ENCODE measurements at regions not wholly inside any gene's neighbourhood (a gene's known extent, or its start where the extent isn't known, plus 50 kb on each side); places are given as distances from the start of the nearest gene placed in this dataset.

DNA sequence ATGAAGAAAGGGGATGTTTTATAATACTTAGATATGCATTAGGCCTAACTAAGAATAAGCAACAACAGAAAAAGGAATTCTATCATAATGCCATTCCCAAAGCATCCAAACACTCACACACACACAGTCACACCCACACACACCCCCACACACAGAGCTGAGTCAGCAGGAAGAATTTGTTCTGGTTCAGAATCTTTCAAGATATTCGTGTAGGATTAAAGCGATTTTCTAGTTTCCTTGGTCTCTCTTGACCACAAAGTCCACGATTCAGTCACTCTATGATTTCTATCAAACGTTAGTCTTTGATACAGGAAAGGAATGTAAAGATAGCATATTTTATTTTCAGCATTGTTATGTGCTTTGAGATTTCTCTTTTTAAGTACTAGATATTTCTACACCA, 382.6 kb upstream of the DCN start:
- H3K27me3 ChIP-seq, result no peaks in the 10 kb centered on the region
- H3K36me3 ChIP-seq, result no peaks in the 10 kb centered on the region
- no peaks in the 10 kb centered on the region for H3K9me3 ChIP-seq
- H3K4me1 ChIP-seq, result no peaks in the 10 kb centered on the region; the same call in none of the 2 replicates
- H3K4me3 ChIP-seq (ENCODE audit: low read depth, low read length), result no peak overlapping the region
- no peak for DNase-seq
- TF ChIP-seq CTCF (IDR thresholded peaks at IDR 0.05; ENCODE audit: low read depth, low read length), result no peak

GRCh38 chr12:91563011-91563765, 380.6 kb upstream of the DCN start:
- Histone ChIP-seq H3K27me3 (no peaks in the 10 kb centered on the region), H3K4me3 (ENCODE audit: low read depth, low read length) (no peak overlapping the region), H3K9me3 (no peaks in the 10 kb centered on the region), H3K4me1 (no peaks in the 10 kb centered on the region; the same call in none of the 2 replicates), H3K36me3 (no peaks in the 10 kb centered on the region)
- no peak for TF ChIP-seq CTCF (IDR thresholded peaks at IDR 0.05; ENCODE audit: low read depth, low read length)
- DNase-seq, result no peak

DNA sequence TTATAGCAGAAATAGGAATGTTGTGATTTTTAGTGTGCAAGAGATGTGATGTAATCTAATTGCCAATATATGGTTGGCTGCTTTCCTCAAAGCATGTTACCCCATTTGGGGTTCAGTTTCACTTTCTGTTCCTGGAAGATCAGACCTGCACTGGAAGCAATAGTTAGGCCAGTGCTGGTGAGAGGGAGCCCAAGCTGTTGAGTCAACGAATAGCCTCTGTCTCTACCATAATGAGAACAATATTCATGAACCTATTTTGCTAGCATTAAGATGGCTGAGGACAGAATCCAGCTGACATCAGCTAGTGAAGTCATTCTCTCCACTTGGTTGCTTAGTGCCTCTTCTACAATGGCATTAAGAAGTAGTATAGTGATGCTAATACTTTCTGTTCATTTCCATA, 379.9 kb upstream of the DCN start:
- Histone ChIP-seq H3K9me3 (no peaks in the 10 kb centered on the region), H3K4me3 (ENCODE audit: low read depth, low read length) (no peak overlapping the region), H3K36me3 (no peaks in the 10 kb centered on the region), H3K27me3 (no peaks in the 10 kb centered on the region), H3K4me1 (no peaks in the 10 kb centered on the region; the same call in none of the 2 replicates)
- no peak for TF ChIP-seq CTCF (IDR thresholded peaks at IDR 0.05; ENCODE audit: low read depth, low read length)
- no peak for DNase-seq

DNA sequence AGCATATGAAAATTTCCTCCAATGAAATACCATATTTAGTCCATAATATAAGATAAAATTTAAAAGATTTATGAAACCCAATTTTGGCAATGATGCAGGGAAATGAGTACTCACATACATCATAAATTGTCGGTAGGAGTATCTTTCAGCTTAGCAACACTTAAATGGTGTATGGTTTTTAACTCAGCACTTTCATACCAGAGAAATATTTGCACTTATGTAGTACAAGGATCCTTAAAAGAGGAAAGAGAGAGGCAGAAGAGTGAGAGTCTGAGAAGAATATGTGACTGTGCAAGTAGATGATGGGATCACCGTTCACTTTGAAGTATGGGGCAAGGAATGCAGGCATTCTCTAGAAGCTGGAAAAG, 379.3 kb upstream of the DCN start:
- H3K9me3 ChIP-seq, result no peaks in the 10 kb centered on the region

DNA sequence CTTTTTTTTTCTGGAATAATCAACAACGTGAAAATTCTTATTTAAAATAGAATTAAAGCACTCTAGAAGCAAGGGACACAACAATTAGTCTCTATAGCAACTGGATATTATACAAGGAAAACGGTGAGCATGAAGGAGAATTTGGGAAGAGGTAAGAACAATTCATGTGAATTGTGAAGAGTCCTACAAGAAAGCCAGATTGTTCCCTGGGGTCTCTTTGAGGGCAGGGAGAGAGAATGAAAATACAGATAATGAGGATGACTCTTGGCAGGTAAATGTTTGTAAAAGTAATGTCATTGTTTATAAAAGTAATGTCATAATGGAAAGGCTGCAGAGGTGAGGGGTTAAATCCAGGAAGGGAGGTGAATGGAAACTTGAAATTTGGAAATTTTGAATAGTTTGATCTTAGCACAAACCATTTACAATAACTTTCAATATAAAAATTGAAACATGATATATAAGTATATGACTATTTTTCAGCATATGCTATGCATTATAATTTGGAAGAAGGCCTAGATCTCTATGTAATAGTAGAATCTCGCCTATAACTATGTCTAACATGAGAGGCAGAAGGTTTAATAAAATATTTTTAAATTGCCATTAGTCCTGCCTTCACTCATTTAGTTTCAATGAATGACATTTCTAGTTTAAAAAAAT, 378.8 kb upstream of the DCN start:
- Histone ChIP-seq H3K36me3 (no peaks in the 10 kb centered on the region), H3K9me3 (no peaks in the 10 kb centered on the region), H3K4me1 (peaks cover 3% of the 10 kb centered on the region), H3K27me3 (no peaks in the 10 kb centered on the region), H3K4me3 (ENCODE audit: low read depth, low read length) (no peak overlapping the region)
- no peak for DNase-seq
- TF ChIP-seq CTCF (IDR thresholded peaks at IDR 0.05; ENCODE audit: low read depth, low read length), result no peak

More for the DNA sequence above, 379.3 kb upstream of the DCN start:
- no peak overlapping the region for H3K4me3 ChIP-seq (ENCODE audit: low read depth, low read length)
- no peaks in the 10 kb centered on the region for H3K27me3 ChIP-seq
- DNase-seq, result no peak
- no peak for TF ChIP-seq CTCF (IDR thresholded peaks at IDR 0.05; ENCODE audit: low read depth, low read length)
- no peaks in the 10 kb centered on the region for H3K36me3 ChIP-seq
- H3K4me1 ChIP-seq, result no peaks in the 10 kb centered on the region; the same call in none of the 2 replicates

DNA sequence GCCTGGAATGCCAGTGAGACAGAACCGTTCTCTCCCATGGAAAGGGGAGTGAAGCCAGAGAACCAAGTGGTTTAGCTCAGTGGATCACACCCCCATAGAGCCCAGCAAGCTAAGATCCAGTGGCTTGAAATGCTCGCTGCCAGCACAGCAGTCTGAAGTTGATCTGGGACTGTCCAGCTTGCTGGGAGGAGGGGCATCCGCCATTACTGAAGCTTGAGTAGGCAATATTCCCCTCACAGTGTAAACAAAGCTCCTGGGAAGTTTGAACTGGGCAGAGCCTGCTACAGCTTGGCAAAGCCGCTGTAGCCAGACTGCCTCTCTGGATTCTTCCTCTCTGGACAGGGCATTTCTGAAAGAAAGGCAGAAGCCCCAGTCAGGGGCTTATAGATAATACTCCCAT, 374.3 kb upstream of the DCN start:
- DNase-seq, result no peak
- H3K9me3 ChIP-seq, result no peaks in the 10 kb centered on the region
- no peak for TF ChIP-seq CTCF (IDR thresholded peaks at IDR 0.05; ENCODE audit: low read depth, low read length)

More for the DNA sequence above, 374.3 kb upstream of the DCN start:
- Histone ChIP-seq H3K4me3 (ENCODE audit: low read depth, low read length) (no peak overlapping the region), H3K27me3 (no peaks in the 10 kb centered on the region), H3K4me1 (peaks cover 8% of the 10 kb centered on the region), H3K36me3 (no peaks in the 10 kb centered on the region)

Measured in BE2C (cell line).